Fibroblast of the conjunctiva (primary cell): ENCODE measurements at regions not wholly inside any gene's neighbourhood (a gene's known extent, or its start where the extent isn't known, plus 50 kb on each side); places are given as distances from the start of the nearest gene placed in this dataset.

ENCODE experiments used
- DNase-seq: peaks from one replicate; pipeline ENCODE4 v3.0.0-alpha.2; 2010; ENCODE audit warnings: low read depth

DNA sequence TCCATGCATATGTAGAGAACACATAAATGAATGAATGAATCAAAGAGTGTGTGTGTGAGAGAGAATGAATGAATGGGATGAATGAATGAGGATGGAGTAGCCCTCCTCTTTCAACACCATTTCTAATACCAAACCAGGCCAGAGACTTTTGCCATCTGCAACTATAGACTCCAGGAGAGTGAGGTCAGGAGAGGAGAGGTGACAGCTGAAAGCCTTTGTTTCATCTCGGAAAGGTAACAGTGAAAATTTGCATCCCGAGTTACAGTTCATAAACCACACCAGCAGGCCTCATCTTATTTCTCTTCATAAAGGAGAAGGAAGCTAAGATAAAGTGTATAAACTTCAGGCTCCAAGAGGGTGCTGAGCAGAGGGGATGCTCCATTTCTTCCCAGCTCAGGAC, 255.3 kb upstream of the KLF4 start:
- DNase-seq, result no peak

DNA sequence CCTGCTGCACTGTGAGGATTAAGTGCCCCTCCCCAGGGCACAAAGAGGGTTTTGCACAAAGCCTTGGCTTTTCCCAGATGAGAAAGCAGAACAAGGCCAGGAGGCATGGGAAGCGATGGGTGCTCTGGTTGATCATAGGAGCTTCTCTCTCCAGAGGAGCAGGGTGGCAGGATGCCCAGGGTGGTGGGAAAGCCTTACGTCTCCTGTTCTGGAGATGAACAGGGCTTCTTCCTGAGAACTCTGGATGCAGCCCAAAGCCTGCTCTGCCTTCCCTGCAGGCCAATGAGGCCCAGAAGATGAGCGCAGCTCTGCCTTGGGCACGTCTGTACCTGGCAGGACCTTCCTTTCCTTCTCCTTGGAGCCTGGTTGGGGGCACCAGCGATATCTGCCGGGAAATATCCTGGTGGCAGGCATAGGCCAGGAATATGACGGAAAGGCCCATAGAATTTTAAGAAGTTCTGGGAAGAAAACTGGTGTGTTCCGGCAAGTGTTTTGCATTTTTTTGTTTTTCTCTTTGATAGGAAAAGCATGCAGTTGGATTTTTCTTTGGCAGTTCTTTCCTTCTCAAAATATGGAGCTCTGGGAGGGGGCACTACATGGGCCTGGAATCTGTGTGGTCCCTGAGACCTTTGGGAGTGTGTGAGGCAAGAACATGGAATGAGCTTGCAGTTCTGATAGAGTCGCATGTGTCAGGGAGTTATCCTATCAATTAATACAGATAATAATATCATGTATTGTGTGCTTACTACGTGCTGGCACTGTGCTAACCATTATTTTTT, 253.2 kb upstream of the KLF4 start:
- no peak for DNase-seq

DNA sequence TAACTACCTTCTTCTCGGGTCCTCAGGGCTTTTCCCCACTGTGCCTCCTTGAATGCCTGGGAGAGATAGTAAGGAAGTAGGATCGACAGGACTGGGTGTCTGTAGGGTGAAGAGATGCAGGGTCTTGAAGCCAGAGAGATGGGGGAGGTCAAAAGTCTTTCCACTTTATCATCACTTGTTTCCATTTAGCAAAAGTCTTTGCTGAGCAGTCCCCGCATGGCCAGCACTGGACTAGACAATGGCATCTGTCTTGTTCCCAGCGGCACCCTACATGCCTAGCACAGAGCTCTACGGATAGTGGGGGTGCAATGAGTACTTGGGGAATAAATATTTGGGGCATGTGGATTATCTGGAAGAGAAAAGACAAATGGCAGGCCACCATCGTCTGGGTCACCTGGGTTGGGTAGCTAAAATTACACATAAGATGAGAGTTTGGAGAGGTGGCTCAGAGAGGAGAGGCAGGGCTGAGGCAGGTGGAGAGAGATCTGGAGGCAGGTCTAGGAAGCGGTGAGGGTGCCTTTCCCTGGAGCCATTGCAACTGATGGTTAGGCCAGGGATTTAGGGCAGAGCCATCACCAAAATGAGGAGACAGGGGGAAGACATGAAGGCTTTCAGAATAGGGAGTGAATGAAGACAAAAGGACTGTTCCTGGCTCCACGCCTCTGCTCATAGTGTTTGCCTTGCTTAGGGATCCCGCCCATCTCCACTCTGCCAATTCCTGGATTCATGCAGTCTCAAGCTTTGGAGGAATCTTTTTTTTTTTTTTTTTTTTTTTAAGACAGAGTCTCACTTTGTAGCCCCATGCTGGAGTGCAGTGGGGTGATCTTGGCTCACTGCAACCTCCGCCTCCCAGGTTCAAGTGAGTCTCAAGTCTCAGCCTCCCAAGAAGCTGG, 250.8 kb upstream of the KLF4 start:
- DNase-seq, result peak; percentile 69

DNA sequence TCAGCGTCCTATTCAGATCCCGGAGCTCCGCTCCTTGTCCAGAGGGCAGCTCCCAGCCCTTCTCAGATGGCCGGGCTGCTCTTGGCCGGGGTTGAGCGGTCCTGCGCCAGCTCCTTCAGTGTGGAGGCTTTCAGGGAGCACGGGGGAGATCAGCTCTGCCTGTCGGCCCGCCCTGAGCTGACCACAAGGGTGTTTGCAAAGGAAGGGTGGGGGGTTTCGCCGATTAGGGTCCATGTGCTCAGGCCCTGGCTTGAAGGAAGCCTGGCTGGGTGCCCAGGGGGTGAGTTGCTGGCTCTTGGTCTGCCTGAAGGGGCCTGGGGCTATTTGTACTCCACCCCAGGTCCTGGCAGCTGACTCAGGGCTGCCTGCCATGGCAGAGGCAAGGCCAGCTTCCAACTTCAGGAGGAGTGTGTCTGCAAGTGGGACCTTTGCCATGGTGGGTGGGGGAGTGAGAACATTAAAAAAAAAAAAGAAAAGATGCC, 250.1 kb upstream of the KLF4 start:
- peak; percentile 93 for DNase-seq

DNA sequence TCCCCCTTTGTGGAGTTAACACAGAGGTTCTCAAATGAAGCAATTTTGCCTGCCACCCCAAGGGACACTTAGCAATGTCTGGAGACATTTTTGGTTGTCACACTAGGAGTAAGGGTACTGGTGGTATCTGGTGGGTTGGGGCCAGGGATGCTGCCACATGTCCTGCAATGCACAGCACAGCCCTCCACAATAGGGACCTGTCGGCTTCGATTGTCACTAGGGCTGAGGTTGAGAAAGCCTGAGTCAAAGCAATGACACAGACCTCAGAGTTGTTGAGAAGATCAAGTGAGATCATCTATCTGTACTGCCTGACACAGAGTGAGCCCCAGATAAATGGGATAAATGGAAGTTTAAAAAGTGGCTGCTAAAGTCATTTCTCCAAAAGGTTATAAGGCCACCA, 249.2 kb upstream of the KLF4 start:
- no peak for DNase-seq

DNA sequence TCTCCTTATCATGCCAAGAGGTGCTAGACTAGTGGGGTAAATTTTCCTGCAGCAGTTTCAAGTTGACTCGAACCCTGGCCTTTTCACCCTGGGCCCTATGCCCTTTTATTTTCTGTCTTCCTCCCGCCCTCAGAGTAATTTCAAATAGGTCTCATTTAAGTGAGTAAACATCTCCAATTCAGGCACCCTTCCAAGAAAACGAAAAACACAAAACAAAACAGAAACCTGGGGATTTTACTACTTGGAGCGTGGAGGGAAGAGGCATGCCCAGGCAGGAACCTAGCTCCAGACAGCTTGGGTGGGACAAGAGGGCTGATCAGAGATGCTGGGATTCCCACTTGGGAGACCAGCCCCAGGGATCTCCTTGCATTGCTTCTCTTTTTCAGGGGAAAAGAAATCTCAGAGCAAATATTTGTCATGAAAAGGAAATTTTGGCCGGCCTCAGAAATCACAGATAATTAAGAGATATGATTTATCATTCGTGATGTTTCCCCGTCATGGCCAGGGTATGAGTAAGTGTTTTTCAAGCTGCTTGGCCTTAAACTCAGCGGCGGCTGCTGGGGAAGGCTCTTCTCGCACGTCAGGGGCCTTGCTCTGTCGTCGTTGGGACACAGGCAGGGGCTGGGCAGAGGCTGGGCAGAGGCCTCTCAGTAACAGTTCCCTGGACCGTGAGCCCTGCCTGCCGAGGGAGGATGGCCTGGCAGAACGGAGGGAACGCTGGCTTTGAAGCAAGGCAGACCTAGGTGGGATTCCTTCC, 248.6 kb upstream of the KLF4 start:
- DNase-seq, result no peak

DNA sequence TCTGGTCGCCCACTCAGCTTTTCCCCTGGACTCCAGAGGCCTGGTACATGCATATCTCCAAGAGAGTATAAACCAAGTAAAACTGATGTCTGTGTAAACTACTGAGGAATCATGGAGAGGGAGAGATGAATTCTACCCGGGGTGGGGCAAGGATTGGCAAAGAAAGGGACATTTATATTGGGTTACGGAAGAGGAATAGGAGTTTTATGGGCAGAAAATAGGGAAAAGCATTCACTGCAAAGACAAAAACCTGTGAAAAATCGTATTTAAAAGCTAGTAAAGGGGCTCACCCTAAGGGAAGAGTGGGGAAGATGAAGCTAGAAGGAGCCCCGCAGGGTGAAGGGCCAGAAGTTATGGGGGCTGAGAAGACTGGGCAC, 248.0 kb upstream of the KLF4 start:
- no peak for DNase-seq

DNA sequence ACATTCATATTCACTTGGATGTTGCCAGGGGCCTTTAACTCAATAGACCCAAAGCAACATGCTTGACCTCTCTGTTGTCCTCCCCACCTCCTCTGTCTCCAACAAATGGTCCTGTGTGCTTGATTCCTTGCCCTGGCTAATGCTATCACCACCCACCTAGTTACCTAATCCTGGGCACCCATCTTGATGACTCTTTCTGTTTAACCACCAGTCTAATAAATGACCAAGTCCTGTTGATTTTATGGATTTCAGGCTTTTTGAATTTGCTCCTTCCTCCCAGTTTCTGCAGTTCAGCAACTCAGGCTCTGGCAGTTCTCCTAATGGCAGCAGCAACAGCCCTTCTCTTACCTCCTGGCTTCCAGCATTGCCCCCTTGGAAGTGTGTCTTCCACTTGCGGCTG, 246.3 kb upstream of the KLF4 start:
- DNase-seq, result no peak

DNA sequence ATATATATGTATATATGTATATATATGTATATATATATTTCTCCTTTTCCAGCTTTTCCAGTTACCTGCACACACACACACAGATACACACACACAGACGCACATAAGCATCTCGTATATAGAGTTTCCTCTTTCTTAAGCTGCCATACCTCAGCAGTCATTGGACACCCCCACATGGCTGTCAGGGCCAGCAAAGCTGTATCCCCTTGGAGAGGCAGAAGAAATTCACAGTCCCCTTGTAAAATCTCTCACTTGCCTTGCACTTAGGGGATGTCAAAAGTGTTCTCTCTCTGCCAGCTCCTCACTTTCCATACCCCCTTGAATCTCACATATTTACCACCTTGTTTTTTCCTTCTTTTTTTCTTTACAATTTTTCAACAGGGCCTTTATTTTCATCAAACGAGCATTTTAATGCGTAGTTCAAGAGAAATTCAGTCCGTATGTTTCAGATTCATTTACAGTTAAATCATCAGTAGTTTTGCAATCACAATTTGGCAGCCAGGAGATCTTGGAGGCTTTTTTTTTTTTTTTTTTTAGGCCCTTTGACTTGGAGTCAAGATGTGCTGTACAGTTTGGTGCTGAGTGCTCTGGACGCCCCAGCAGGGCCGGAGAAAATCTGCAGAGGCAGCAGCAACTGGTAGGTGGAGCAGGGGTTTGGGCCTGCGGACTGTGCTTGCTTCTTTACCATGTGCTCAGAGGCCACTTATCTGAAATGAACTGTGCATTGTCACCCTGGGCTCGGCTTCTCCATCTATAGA, 244.9 kb upstream of the KLF4 start:
- peak; percentile 96 for DNase-seq

DNA sequence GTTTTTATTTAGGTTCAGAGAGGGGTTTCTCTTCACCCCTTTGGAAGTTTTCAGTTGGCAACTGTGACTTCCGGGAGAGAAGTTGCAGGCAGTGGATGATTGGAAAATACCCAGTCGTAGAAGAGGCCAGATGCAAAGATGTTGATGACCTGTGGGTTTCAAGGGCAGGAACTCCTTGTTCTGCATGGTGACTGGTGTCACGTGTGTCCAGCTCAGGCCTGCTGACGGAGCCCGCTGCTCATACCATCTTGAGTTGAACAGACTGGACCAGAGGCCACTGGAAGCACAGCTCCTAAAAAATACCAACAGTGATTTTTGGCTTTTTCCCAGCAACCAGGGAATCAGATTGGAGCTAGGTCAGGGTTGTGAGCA, 243.9 kb upstream of the KLF4 start:
- DNase-seq, result no peak

DNA sequence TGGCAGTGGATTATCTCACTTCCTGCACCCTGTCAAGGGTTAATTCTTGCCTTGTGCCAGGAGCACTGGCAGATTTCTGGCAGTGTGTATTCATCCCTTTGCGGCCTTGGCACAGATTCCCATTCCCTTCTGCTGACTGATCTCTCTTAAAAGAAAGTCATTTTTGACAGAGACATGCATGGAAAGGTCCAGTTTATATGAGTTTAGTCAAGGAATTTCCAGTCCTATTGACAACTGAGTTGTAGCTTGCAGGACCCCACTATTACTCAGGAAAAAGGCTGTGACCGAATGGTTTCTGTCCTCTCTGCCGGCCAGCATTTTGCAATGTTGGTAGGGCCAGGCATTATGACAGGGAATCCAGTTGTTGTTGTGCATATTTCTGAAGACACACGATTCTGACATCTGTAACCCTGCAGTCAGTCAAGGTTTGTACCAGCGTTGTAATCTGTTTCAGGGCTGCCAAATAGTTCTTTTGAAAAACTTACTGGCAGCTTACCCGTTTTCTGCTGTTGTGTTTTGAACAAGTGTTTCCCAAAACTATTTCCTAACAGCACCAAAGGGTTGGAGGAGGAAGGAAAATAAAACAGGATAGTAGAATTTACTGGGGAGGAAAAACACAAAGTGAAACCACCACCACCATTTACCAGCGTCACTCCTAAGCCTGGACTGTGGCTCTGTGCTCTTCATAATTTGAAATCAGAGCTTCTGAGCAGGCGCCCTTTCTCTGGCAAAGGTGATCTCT, 243.4 kb upstream of the KLF4 start:
- DNase-seq, result peak; percentile 69

DNA sequence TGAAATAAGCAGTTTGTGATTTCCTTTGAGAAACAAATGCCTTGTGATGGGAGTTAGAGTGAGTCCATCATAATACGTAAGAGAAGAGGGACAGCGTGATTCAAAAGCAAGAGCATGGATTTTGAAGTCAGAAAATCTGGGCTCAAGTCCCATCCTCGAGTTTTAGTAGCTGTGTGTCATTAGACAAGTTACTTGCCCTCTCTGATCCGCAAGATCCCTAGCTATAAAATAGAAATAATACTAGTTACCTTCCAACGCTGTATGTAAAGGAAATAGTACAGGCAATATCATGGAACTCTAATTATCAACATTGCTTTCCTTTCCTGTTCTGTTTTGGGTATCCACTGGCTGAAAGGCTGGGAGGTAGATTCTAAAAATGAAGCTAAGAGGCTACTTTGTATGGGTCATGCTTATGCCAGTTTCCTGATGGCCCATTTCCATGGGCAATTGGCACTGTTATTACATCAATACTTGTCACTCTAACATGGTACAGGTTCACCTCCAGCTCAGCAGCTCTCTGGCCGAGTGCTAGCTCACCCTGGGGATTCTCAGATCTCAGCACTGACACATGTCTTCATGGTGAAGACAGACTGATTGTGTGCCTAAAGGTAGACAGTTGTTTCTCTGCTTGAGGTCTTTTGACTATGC, 241.7 kb upstream of the KLF4 start:
- DNase-seq, result no peak

DNA sequence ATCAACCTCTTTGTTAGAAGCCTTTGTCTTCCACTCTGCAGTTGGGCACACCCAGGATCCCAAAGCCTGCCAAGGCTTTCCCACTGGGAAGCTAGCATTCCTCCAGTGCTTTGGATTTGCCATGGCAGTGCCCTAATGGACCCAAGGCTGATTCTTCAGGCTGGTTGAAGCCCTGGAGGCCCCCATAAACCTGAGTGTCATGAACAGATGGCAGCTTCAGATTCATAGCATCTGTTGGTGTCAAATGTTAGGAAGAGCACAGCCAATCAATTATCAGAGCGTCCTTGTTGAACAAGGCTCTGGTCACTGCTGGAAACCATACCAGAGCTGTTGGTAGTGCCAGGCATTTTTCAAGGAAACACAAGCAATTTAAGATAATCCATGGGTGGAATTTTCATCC, 241.1 kb upstream of the KLF4 start:
- DNase-seq, result no peak

DNA sequence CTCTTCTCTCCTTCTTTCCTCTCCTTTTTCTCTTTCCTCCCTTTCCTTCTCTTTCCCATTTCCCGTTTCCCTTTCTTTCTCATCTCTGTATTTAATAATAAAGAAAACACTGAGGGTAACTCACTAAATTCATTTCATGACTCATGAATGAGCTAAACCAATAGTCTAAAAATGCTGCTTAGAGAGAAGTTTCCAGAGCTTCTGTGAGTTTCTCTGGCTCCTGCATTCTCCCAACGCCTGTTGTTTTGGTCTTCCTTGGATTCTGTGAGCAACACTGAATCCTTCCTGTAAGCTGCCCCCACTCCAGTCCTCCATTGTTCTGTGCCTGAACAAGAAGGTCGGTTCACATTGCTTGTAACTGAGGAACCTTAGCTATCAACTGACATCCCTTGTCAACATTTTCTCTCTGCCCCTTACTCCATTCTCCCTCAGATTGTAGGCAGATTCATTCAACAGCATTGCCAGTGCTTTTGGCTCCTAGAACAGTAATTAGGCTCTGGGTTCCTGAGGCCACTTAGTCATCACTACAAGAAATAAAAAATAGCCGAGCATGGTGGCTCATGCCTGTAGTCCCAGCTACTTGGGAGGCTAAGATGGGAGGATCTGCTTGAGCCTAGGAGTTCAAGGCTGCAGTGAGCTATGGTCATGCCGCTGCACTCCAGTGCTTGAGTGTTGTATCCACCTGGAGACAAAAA, 237.7 kb upstream of the KLF4 start:
- no peak for DNase-seq

DNA sequence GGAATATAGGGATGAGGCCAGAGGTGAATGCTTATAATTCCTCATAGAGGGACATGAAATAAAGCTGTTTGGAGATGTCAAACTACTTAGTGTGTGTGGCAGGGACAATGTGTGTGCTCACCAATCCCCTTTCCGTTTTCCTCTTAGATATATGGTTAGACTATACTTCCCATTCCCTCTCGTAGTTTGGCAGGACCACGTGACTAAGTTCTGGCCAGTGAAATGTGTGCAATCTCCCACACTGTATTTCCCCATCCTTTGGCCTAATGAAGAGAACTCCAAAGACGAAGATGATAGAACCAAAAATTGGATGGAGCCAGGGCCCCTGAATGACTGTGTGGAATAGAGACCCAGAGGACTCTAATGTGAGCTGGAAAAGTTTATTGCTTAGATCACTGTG, 233.4 kb upstream of the KLF4 start:
- no peak for DNase-seq

DNA sequence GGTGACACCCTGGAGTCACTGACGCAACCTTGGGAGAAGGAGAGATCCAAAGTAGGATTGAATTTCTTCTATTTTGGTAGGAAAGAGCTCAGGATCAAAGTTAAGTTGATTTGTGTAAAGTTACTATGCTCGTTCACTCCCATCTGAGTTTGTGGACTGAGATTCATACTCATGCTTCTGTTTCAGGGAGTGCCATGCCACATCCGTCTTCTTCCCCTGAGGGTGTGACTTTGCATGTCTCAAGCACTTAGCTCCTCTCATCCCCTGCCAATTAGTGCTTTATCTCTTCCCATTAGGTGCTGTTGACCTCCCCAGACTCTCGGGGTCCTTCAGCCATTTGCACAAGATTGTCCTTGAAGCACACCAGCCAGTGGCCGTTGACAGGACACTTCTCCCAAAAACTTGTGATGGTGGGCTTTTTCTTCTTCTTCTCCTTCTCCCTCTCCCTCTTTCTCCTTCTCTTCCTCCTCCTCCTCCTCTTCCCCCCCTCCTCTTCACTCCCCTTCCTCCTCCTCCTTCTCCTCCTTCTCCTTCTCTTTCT, 232.2 kb upstream of the KLF4 start:
- no peak for DNase-seq

DNA sequence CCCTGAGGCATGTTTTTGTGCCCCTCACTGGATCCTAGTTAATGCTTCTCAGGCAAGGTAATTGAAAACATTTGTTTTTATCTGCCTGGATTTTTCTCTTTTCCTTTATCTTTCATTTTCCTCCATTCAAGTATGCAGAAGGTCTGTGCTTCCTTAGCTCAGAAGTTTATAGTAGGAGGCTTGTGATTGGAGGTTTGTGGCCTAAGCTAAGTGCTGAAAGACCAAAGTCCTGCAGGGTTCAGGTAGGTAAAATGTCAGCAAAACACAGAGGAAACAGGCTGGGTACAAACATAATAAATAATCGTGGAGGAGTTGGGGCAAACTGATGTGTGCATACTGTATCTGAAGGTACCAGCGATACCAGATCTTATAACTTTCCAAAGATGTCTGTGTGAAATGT, 230.9 kb upstream of the KLF4 start:
- no peak for DNase-seq

DNA sequence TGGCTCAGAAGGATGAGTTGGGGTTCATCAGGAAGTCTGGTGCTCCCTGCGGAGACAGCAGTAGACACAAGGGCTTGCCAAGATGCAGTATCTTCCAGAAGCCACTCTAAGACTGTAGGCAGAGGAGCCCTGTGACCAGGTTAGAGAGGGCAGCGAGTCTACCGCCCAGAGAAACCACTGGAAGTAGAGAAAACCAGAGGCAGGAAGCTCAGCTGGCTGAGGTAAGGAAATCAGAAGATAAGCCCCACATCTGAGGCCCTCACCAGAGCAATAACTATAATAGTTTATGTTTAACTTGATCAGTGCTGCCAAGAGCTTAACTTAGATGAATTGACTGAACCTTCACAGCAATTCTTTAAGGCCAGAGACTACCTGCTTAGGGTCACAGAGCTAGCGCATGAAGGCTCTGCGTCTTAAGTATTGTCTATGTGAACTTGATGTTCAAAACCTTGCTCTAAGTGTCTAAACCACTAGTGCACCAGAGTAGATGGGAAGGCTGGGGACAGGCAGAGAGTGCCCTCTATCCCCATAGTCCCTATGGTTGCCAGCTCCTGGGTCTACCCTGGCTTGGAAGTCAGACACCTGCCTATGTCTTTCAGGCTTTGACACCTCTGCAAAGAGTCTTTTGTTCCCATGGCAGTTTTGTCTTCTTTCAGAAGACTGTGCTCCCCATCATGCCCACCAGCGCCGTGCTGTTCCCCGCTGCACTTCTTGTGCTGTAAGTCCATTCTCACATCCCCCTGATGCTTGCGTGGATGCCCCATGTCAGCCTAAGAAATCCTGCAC, 228.2 kb upstream of the KLF4 start:
- no peak for DNase-seq

DNA sequence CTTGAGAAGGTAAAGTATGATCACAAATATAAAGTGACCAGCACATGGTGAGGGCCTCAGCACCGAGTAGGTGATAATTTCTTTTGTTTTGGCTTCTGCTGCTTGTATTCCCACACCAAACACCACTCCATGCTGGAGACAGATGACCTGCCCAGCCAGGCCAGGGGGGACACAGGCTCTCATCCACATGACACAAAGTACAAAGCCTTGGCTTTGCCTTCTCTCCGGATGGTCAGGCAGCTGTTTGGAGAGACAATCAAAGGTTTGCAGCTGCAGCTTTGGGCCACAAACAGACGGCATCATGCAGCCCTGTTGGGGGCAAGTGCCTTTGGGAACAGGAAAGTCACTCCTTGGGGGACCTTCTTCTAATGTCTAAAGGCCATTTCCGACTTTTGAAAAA, 226.2 kb upstream of the KLF4 start:
- DNase-seq, result no peak
